Hepatocyte (in vitro differentiated cells): ENCODE measurements at regions not wholly inside any gene's neighbourhood (a gene's known extent, or its start where the extent isn't known, plus 50 kb on each side); places are given as distances from the start of the nearest gene placed in this dataset.

Experiments used
- CTCF ChIP-seq: fragments of 200-600 bp; sonication (generic); IDR thresholded peaks from 2 replicates; pipeline ENCODE4 v1.5.1; 2016; ENCODE audit warnings: antibody characterized with exemption, mild to moderate bottlenecking; ENCODE audit not compliant: poor library complexity
- EZH2phosphoT487 ChIP-seq: fragments of 200-600 bp; sonication (generic); IDR thresholded peaks from one replicate; pipeline ENCODE4 v1.6.1; 2018; ENCODE audit warnings: antibody characterized with exemption, mild to moderate bottlenecking, low read depth, moderate library complexity; ENCODE audit not compliant: unreplicated experiment, severe bottlenecking

- no peak for TF ChIP-seq CTCF
- TF ChIP-seq EZH2phosphoT487 = no peak
These were observed 364.1 kb upstream of the SLC30A5 start for GRCh38 chr5:68729678-68730077.
